ENCODE measurements at regions not wholly inside any gene's neighbourhood (a gene's known extent, or its start where the extent isn't known, plus 50 kb on each side); places are given as distances from the start of the nearest gene placed in this dataset.

- Histone ChIP-seq H3K4me2 (peak overlapping the region; percentile 32), H3F3A (ENCODE audit: low read depth) (peaks cover 9% of the 10 kb centered on the region), H3K4me3 (no peak overlapping the region), H2AFZ (replicated peaks) (no peak overlapping the region), H4K20me1 (ENCODE audit: low read depth) (no peaks in the 10 kb centered on the region), H3K9me3 (ENCODE audit: low read depth) (no peaks in the 10 kb centered on the region), H3K4me1 (peaks cover 27% of the 10 kb centered on the region), H3K27ac (no peak overlapping the region), H3K79me2 (ENCODE audit: low read depth) (no peaks in the 10 kb centered on the region), H3K36me3 (no peaks in the 10 kb centered on the region), H3K9ac (no peak overlapping the region), H3K27me3 (no peaks in the 10 kb centered on the region)
- H3K9me3 Mint-ChIP-seq = peaks cover 7% of the 10 kb centered on the region
- H3K27me3 Mint-ChIP-seq (ENCODE audit: insufficient read depth, low read depth) = peaks cover 2% of the 10 kb centered on the region
- H3K36me3 Mint-ChIP-seq = no peaks in the 10 kb centered on the region
- DNase-seq (ENCODE audit: low spot score) = peak; percentile 65
- TF ChIP-seq EZH2phosphoT487 (IDR thresholded peaks at IDR 0.05) = peak; percentile 86
- no peak for TF ChIP-seq EZH2 (IDR thresholded peaks at IDR 0.05)
- H3K4me3 Mint-ChIP-seq = no peak overlapping the region
- no peak overlapping the region for H3K27ac Mint-ChIP-seq
- peaks cover 6% of the 10 kb centered on the region for H3K4me1 Mint-ChIP-seq
Measured at GRCh38 chr20:11296951-11297350, 620.7 kb upstream of the BTBD3 start.

- Histone ChIP-seq H3K9me3 (ENCODE audit: low read depth) (no peaks in the 10 kb centered on the region), H2AFZ (replicated peaks) (peak overlapping the region; percentile 85), H3F3A (ENCODE audit: low read depth) (peaks cover 6% of the 10 kb centered on the region), H3K79me2 (ENCODE audit: low read depth) (no peaks in the 10 kb centered on the region), H3K27me3 (no peaks in the 10 kb centered on the region), H3K4me1 (peaks cover 22% of the 10 kb centered on the region), H3K4me3 (no peak overlapping the region), H3K4me2 (no peak overlapping the region), H3K36me3 (no peaks in the 10 kb centered on the region), H3K9ac (no peak overlapping the region), H4K20me1 (ENCODE audit: low read depth) (no peaks in the 10 kb centered on the region), H3K27ac (no peak overlapping the region)
- Mint-ChIP-seq H3K36me3 (no peaks in the 10 kb centered on the region), H3K27ac (no peak overlapping the region), H3K27me3 (ENCODE audit: insufficient read depth, low read depth) (peaks cover 4% of the 10 kb centered on the region), H3K4me1 (peaks cover 3% of the 10 kb centered on the region), H3K4me3 (no peak overlapping the region), H3K9me3 (peaks cover 7% of the 10 kb centered on the region)
- DNase-seq (ENCODE audit: low spot score) = peak; percentile 6
- TF ChIP-seq EZH2phosphoT487 (IDR thresholded peaks at IDR 0.05) (no peak), EZH2 (IDR thresholded peaks at IDR 0.05) (no peak)
- TF ChIP-seq, protein P1, sequence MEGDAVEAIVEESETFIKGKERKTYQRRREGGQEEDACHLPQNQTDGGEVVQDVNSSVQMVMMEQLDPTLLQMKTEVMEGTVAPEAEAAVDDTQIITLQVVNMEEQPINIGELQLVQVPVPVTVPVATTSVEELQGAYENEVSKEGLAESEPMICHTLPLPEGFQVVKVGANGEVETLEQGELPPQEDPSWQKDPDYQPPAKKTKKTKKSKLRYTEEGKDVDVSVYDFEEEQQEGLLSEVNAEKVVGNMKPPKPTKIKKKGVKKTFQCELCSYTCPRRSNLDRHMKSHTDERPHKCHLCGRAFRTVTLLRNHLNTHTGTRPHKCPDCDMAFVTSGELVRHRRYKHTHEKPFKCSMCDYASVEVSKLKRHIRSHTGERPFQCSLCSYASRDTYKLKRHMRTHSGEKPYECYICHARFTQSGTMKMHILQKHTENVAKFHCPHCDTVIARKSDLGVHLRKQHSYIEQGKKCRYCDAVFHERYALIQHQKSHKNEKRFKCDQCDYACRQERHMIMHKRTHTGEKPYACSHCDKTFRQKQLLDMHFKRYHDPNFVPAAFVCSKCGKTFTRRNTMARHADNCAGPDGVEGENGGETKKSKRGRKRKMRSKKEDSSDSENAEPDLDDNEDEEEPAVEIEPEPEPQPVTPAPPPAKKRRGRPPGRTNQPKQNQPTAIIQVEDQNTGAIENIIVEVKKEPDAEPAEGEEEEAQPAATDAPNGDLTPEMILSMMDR (IDR thresholded peaks at IDR 0.05) = no peak
Measured at GRCh38 chr20:11301699-11302098, 616.0 kb upstream of the BTBD3 start.

DNA sequence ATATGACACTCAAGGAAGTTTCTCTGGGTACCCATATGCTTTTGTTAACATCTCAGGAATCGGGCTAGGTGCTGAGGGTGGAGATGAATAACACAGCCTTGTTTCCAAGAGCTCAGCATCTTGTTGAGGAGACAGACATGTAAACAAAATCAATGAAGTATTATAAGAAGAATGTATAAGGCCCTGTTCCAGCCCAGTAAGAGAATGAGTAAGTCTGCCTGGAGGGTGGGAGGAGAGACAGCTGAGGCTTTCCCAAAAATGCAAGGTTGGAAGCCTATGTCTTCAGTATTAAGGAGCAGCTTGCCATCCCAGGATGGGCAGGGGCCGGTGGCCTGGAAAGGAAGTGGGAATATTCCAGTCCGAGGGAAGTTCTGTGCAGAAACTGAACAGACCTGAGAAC, 615.3 kb upstream of the BTBD3 start:
- no peaks in the 10 kb centered on the region for H3K9me3 ChIP-seq (ENCODE audit: low read depth)
- H3K79me2 ChIP-seq (ENCODE audit: low read depth) = no peaks in the 10 kb centered on the region
- no peak overlapping the region for H3K9ac ChIP-seq
- peaks cover 4% of the 10 kb centered on the region for H3K27me3 Mint-ChIP-seq (ENCODE audit: insufficient read depth, low read depth)
- H2AFZ ChIP-seq (replicated peaks) = no peak overlapping the region
- H3K9me3 Mint-ChIP-seq = peaks cover 7% of the 10 kb centered on the region
- no peak overlapping the region for H3K27ac ChIP-seq
- H3K27me3 ChIP-seq = no peaks in the 10 kb centered on the region
- no peak overlapping the region for H3K4me2 ChIP-seq
- no peak overlapping the region for H3K4me3 ChIP-seq
- no peak for DNase-seq (ENCODE audit: low spot score)
- H4K20me1 ChIP-seq (ENCODE audit: low read depth) = no peaks in the 10 kb centered on the region
- no peaks in the 10 kb centered on the region for H3K36me3 Mint-ChIP-seq
- TF ChIP-seq EZH2 (IDR thresholded peaks at IDR 0.05) = no peak
- TF ChIP-seq, protein P1 (IDR thresholded peaks at IDR 0.05) = no peak
- H3K36me3 ChIP-seq = no peaks in the 10 kb centered on the region
- H3K4me3 Mint-ChIP-seq = no peak overlapping the region
- peaks cover 4% of the 10 kb centered on the region for H3F3A ChIP-seq (ENCODE audit: low read depth)
- H3K27ac Mint-ChIP-seq = no peak overlapping the region
- peaks cover 2% of the 10 kb centered on the region for H3K4me1 Mint-ChIP-seq
- peaks cover 16% of the 10 kb centered on the region for H3K4me1 ChIP-seq

DNA sequence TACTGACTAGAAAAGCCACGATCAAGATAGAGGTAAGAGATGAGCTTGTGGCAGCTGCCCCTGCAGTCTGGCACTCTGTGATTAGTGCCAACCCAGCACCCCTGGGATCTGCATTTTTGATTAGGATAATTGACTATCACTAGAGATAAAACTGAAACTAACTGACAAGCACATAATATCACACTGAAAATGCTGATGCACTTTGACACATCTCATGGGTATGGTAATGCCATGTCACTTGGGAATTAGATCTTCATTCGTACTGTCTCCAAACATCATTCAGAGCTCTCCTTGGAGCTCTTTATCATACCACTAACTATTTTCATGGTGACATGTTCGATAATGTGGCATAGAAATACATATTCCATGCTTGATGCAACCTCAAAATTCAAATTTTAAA, 612.9 kb upstream of the BTBD3 start:
- peaks cover 9% of the 10 kb centered on the region for H3K4me1 ChIP-seq
- H3K79me2 ChIP-seq (ENCODE audit: low read depth) = no peaks in the 10 kb centered on the region
- Mint-ChIP-seq H3K27me3 (ENCODE audit: insufficient read depth, low read depth) (peaks cover 2% of the 10 kb centered on the region), H3K9me3 (peaks cover 3% of the 10 kb centered on the region), H3K4me1 (peaks cover 2% of the 10 kb centered on the region), H3K36me3 (no peaks in the 10 kb centered on the region), H3K4me3 (no peak overlapping the region), H3K27ac (no peak overlapping the region)
- H4K20me1 ChIP-seq (ENCODE audit: low read depth) = no peaks in the 10 kb centered on the region
- H3K9ac ChIP-seq = no peak overlapping the region
- H3K27me3 ChIP-seq = no peaks in the 10 kb centered on the region
- no peak overlapping the region for H3K27ac ChIP-seq
- no peaks in the 10 kb centered on the region for H3K9me3 ChIP-seq (ENCODE audit: low read depth)
- H3K36me3 ChIP-seq = no peaks in the 10 kb centered on the region
- TF ChIP-seq EZH2phosphoT487 (IDR thresholded peaks at IDR 0.05) = no peak
- TF ChIP-seq EZH2 (IDR thresholded peaks at IDR 0.05) = no peak
- TF ChIP-seq, protein P1 (IDR thresholded peaks at IDR 0.05) = no peak
- H2AFZ ChIP-seq (replicated peaks) = no peak overlapping the region
- H3K4me3 ChIP-seq = no peak overlapping the region
- DNase-seq (ENCODE audit: low spot score) = no peak
- H3K4me2 ChIP-seq = no peak overlapping the region
- peaks cover 4% of the 10 kb centered on the region for H3F3A ChIP-seq (ENCODE audit: low read depth)
